GM12878 (cell line): ENCODE measurements at regions not wholly inside any gene's neighbourhood (a gene's known extent, or its start where the extent isn't known, plus 50 kb on each side); places are given as distances from the start of the nearest gene placed in this dataset.

Experiments used
- ATAC-seq: fragments of 200-7000 bp; cut with Tn5 transposase; 3 replicates; pipeline ENCODE4 v1.9.1; 2020; ENCODE audit warnings: mild to moderate bottlenecking, moderate library complexity
- BruUV-seq: library from RNA; stranded (reverse); fragments of 400-500 nt; replicated peaks from 2 replicates; lab custom pipeline; 2021; lab: Mats Ljungman, UMichigan
- CTCF ChIA-PET: fragments of 300-600 bp; sonication (Branson Sonifier 250); formaldehyde crosslinking; extraction: SDS; loops from one replicate; lab custom pipeline; 2021; ENCODE audit warnings: inconsistent platforms; lab: Yijun Ruan, JAX
- POLR2A ChIA-PET: fragments of 350-600 bp; formaldehyde crosslinking; extraction: SDS; loops from one replicate; lab custom pipeline; 2021; ENCODE audit warnings: inconsistent platforms; lab: Charles Lee
- RAD21 ChIA-PET: fragments of 300-600 bp; sonication (Branson Sonifier 250); formaldehyde crosslinking; loops from one replicate; lab custom pipeline; 2023; ENCODE audit warnings: antibody characterized with exemption; ENCODE audit not compliant: unreplicated experiment; lab: Charles Lee
- SMC1A ChIA-PET: fragments of 300-600 bp; sonication (Branson Sonifier 250); formaldehyde crosslinking; loops from one replicate; lab custom pipeline; 2023; ENCODE audit not compliant: unreplicated experiment, uncharacterized antibody; lab: Charles Lee
- DNase-seq: peaks from one replicate; pipeline ENCODE4 v3.0.0-alpha.2; 2011; ENCODE audit warnings: low read depth, low spot score
- FAIRE-seq: peaks from 3 replicates; lab custom pipeline; 2011; peaks lifted over from hg19 to GRCh38; lab: Jason Lieb, UNC
- H2AFZ ChIP-seq: 2 replicates; pipeline ENCODE4 v1.6.0; 2011; ENCODE audit warnings: low read depth, low read length, control low read depth; ENCODE audit not compliant: control insufficient read depth
- H3K27ac ChIP-seq: 2 replicates; pipeline ENCODE4 v1.5.1; 2011; ENCODE audit warnings: control low read depth; ENCODE audit not compliant: control insufficient read depth, insufficient read depth
- H3K27me3 ChIP-seq, 2 experiments: replicated peaks in 1 of 2; 2 replicates each; pipeline versions ENCODE4 v1.6.0 to v1.6.1; 2011; ENCODE audit warnings: low read length in 1 of 2; ENCODE audit not compliant: control insufficient read depth in 2 of 2, insufficient read depth in 2 of 2
- H3K36me3 ChIP-seq, 2 experiments: 2 replicates each; pipeline ENCODE4 v1.5.1; 2011; ENCODE audit warnings: low read length in 1 of 2; ENCODE audit not compliant: control insufficient read depth in 2 of 2, insufficient read depth in 2 of 2
- H3K4me1 ChIP-seq: 2 replicates; pipeline ENCODE4 v1.6.1; 2011; ENCODE audit warnings: mild to moderate bottlenecking, low read length, moderate library complexity, mixed read lengths; ENCODE audit not compliant: control insufficient read depth, insufficient read depth
- H3K4me2 ChIP-seq: 2 replicates; pipeline ENCODE4 v1.6.0; 2011; ENCODE audit warnings: control low read depth; ENCODE audit not compliant: control insufficient read depth, insufficient read depth
- H3K4me3 ChIP-seq: fragments of 200-600 bp; sonication (generic); 2 replicates; pipeline ENCODE4 v1.5.1; 2016
- H3K79me2 ChIP-seq: 2 replicates; pipeline ENCODE4 v1.6.0; 2011; ENCODE audit warnings: low read length; ENCODE audit not compliant: control insufficient read depth, insufficient read depth
- H3K9ac ChIP-seq: 2 replicates; pipeline ENCODE4 v1.8.0; 2011; ENCODE audit warnings: low read length, control low read depth, mixed read lengths; ENCODE audit not compliant: control insufficient read depth, insufficient read depth
- H3K9me3 ChIP-seq: replicated peaks from 3 replicates; pipeline ENCODE4 v1.5.1; 2011; ENCODE audit warnings: mild to moderate bottlenecking, low read length; ENCODE audit not compliant: control insufficient read depth, insufficient read depth
- H4K20me1 ChIP-seq: 2 replicates; pipeline ENCODE4 v1.6.0; 2011; ENCODE audit not compliant: control insufficient read depth, insufficient read depth
- CREB1 ChIP-seq: IDR thresholded peaks from 2 replicates; pipeline ENCODE4 v1.6.1; 2012; ENCODE audit warnings: low read depth, mild to moderate bottlenecking, inconsistent platforms
- EGR1 ChIP-seq, 2 experiments: IDR thresholded peaks; 1 replicate in 1 of 2; 2 replicates in 1 of 2; pipeline ENCODE4 v1.6.1; 2011 to 2012; ENCODE audit warnings: low read depth in 2 of 2, low read length in 2 of 2, borderline replicate concordance in 1 of 2, mild to moderate bottlenecking in 1 of 2, moderate library complexity in 1 of 2
- GATAD2B ChIP-seq: fragments of 450-650 bp; conservative IDR thresholded peaks from 2 replicates; pipeline ENCODE4 v1.6.1; 2017; ENCODE audit warnings: low read depth, mild to moderate bottlenecking, moderate library complexity
- NBN ChIP-seq: fragments of 450-650 bp; IDR thresholded peaks from 2 replicates; pipeline ENCODE4 v1.6.1; 2016
- NR2F1 ChIP-seq: fragments of 450-650 bp; conservative IDR thresholded peaks from 2 replicates; pipeline ENCODE4 v1.6.1; 2017; ENCODE audit warnings: mild to moderate bottlenecking
- PAX8 ChIP-seq: fragments of 450-650 bp; IDR thresholded peaks from 2 replicates; pipeline ENCODE4 v1.6.1; 2017; ENCODE audit warnings: mild to moderate bottlenecking, moderate library complexity
- POLR2AphosphoS5 ChIP-seq: IDR thresholded peaks from 2 replicates; pipeline ENCODE4 v1.6.1; 2011; ENCODE audit warnings: mild to moderate bottlenecking, low read length, inconsistent platforms
- SIX5 ChIP-seq: IDR thresholded peaks from 2 replicates; pipeline ENCODE4 v1.6.1; 2011; ENCODE audit warnings: mild to moderate bottlenecking, low read depth, low read length, moderate library complexity; ENCODE audit not compliant: severe bottlenecking
- SUZ12 ChIP-seq: fragments of 200-600 bp; sonication (generic); IDR thresholded peaks from one replicate; pipeline ENCODE4 v1.6.1; 2018; ENCODE audit warnings: antibody characterized with exemption, mild to moderate bottlenecking; ENCODE audit not compliant: unreplicated experiment
- TBL1XR1 ChIP-seq: IDR thresholded peaks from 2 replicates; pipeline ENCODE4 v1.6.1; 2012; ENCODE audit warnings: low read depth, low read length, improper control_type of control experiment
- TCF7 ChIP-seq: IDR thresholded peaks from 2 replicates; pipeline ENCODE4 v1.6.1; 2014; ENCODE audit warnings: antibody characterized with exemption, borderline replicate concordance
- WRNIP1 ChIP-seq: IDR thresholded peaks from 2 replicates; pipeline ENCODE4 v1.6.1; 2011; ENCODE audit warnings: low read depth, low read length, improper control_type of control experiment, borderline replicate concordance
- WGBS: methylation state at CpG from one replicate; pipeline ENCODE4 v1.1.6; 2016; ENCODE audit warnings: low lambda C conversion rate; ENCODE audit not compliant: insufficient replicate concordance, insufficient coverage; ENCODE audit errors: missing lambda C conversion rate; 5-methylcytosine and 5-hydroxymethylcytosine counted together
- in situ Hi-C: fragments of 300-500 bp; cut with MboI; formaldehyde crosslinking; loops from 9 replicates; pipeline ENCODE4 v1.14.3; 2018; ENCODE audit warnings: mixed read lengths
- intact Hi-C: fragments of 100-400 bp; cut with micrococcal nuclease; formaldehyde crosslinking; loops from one replicate; pipeline ENCODE4 v1.14.2; 2022; ENCODE audit not compliant: unreplicated experiment
- TF ChIP-seq, protein P1 (sequence below): fragments of 450-650 bp; IDR thresholded peaks from 2 replicates; pipeline ENCODE4 v1.6.1; 2017; ENCODE audit warnings: low read depth, mild to moderate bottlenecking, moderate library complexity
- TF ChIP-seq, protein P2 (sequence below): fragments of 450-650 bp; formaldehyde crosslinking; IDR thresholded peaks from 2 replicates; pipeline ENCODE4 v1.4.0; 2022; ENCODE audit warnings: mild to moderate bottlenecking, moderate library complexity
- TF ChIP-seq, protein P3 (sequence below): fragments of 450-650 bp; IDR thresholded peaks from 2 replicates; pipeline ENCODE4 v1.6.1; 2018; ENCODE audit warnings: borderline replicate concordance, mild to moderate bottlenecking; ENCODE audit not compliant: partially characterized antibody

DNA sequence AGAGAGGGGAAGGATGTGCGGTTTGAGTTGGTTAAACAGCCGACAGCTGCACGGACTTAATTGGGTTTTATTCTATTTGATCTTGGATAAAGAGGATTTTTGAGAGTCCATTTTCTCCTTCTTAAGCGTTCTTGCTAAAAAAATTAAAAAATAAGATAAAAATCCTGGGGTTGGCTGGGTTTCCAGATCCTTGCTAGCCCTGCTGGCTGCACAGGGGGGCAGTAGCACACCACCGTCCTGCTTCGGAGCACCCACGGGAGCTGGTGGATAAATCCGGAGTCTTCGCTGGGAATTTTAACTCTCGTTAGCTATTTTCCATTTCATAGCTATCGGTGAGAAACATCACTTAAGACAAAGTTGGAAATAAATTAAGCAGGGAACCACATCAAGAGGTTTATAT lies 792.0 kb downstream of the TYW1 start:
- no TSS peak for BruUV-seq
- no peak for TF ChIP-seq WRNIP1
- TF ChIP-seq, protein P1, sequence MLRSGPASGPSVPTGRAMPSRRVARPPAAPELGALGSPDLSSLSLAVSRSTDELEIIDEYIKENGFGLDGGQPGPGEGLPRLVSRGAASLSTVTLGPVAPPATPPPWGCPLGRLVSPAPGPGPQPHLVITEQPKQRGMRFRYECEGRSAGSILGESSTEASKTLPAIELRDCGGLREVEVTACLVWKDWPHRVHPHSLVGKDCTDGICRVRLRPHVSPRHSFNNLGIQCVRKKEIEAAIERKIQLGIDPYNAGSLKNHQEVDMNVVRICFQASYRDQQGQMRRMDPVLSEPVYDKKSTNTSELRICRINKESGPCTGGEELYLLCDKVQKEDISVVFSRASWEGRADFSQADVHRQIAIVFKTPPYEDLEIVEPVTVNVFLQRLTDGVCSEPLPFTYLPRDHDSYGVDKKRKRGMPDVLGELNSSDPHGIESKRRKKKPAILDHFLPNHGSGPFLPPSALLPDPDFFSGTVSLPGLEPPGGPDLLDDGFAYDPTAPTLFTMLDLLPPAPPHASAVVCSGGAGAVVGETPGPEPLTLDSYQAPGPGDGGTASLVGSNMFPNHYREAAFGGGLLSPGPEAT: no peak
- TF ChIP-seq, protein P2, sequence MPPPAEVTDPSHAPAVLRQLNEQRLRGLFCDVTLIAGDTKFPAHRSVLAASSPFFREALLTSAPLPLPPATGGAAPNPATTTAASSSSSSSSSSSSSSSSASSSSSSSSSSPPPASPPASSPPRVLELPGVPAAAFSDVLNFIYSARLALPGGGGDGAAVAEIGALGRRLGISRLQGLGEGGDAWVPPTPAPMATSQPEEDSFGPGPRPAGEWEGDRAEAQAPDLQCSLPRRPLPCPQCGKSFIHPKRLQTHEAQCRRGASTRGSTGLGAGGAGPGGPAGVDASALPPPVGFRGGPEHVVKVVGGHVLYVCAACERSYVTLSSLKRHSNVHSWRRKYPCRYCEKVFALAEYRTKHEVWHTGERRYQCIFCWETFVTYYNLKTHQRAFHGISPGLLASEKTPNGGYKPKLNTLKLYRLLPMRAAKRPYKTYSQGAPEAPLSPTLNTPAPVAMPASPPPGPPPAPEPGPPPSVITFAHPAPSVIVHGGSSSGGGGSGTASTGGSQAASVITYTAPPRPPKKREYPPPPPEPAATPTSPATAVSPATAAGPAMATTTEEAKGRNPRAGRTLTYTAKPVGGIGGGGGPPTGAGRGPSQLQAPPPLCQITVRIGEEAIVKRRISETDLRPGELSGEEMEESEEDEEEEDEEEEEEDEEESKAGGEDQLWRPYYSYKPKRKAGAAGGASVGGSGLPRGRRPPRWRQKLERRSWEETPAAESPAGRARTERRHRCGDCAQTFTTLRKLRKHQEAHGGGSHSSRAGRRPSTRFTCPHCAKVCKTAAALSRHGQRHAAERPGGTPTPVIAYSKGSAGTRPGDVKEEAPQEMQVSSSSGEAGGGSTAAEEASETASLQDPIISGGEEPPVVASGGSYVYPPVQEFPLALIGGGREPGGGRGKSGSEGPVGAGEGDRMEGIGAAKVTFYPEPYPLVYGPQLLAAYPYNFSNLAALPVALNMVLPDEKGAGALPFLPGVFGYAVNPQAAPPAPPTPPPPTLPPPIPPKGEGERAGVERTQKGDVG (CRISPR knock-in tag): no peak
- no peak for TF ChIP-seq PAX8
- no peak for TF ChIP-seq EGR1 (IDR thresholded peaks at IDR 0.05; ENCODE audit: borderline replicate concordance in 1 of 2, low read depth in 2 of 2, low read length in 2 of 2)
- TF ChIP-seq TBL1XR1: no peak
- TF ChIP-seq, protein P3, sequence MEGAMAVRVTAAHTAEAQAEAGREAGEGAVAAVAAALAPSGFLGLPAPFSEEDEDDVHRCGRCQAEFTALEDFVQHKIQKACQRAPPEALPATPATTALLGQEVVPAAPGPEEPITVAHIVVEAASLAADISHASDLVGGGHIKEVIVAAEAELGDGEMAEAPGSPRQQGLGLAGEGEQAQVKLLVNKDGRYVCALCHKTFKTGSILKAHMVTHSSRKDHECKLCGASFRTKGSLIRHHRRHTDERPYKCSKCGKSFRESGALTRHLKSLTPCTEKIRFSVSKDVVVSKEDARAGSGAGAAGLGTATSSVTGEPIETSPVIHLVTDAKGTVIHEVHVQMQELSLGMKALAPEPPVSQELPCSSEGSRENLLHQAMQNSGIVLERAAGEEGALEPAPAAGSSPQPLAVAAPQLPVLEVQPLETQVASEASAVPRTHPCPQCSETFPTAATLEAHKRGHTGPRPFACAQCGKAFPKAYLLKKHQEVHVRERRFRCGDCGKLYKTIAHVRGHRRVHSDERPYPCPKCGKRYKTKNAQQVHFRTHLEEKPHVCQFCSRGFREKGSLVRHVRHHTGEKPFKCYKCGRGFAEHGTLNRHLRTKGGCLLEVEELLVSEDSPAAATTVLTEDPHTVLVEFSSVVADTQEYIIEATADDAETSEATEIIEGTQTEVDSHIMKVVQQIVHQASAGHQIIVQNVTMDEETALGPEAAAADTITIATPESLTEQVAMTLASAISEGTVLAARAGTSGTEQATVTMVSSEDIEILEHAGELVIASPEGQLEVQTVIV: no peak
- no peak for TF ChIP-seq POLR2AphosphoS5
- TF ChIP-seq CREB1: no peak
- no peak for TF ChIP-seq SIX5
- TF ChIP-seq NBN: no peak
- TF ChIP-seq GATAD2B: no peak
- TF ChIP-seq NR2F1: no peak
- no peak for TF ChIP-seq TCF7
- no peak for TF ChIP-seq SUZ12

More for the DNA sequence above, 792.0 kb downstream of the TYW1 start:
- no peaks in the 10 kb centered on the region for H4K20me1 ChIP-seq
- POLR2A ChIA-PET: no interaction called here
- H3K4me2 ChIP-seq: no peak overlapping the region
- no peak overlapping the region for H2AFZ ChIP-seq
- no peaks in the 10 kb centered on the region for H3K36me3 ChIP-seq
- 62% methylated on average over 11 of the region's 11 CpGs for whole genome bisulfite sequencing
- H3K4me3 ChIP-seq: no peak overlapping the region
- no peak for DNase-seq
- no peak overlapping the region for H3K27ac ChIP-seq
- no peak overlapping the region for H3K9ac ChIP-seq
- intact Hi-C loops (no loop called here), in situ Hi-C loops (no loop called here)
- CTCF ChIA-PET: no interaction called here
- ATAC-seq: no peak
- SMC1A ChIA-PET: no interaction called here
- H3K4me1 ChIP-seq: no peaks in the 10 kb centered on the region
- H3K9me3 ChIP-seq: no peaks in the 10 kb centered on the region; the same call in 2 of the 3 replicates
- RAD21 ChIA-PET: no interaction called here
- no peak for FAIRE-seq
- no peaks in the 10 kb centered on the region for H3K79me2 ChIP-seq
- no peaks in the 10 kb centered on the region for H3K27me3 ChIP-seq
